ENCODE measurements at regions not wholly inside any gene's neighbourhood (a gene's known extent, or its start where the extent isn't known, plus 50 kb on each side); places are given as distances from the start of the nearest gene placed in this dataset.

DNA sequence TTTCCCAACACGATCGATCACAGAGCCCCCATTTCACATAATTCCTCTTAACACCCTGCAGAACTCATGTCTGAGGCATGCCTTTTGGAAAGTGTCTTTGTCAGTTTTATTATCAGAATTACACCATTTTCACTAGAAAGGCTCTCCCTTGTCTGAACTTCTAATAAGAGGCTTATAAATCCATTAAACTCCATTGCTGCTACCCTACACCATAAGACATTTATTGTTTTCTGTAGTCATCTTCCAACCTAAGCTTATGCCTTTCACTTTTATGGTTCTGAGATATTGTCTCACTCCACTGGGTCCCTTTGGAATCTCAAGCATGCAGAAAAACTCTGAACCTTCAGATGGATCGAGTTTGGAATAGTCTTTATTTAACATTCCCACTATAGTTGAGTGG lies 50.2 kb upstream of the TPM1 start:
- H3K4me3 ChIP-seq (ENCODE audit: low read depth, low read length): no peak overlapping the region
- TF ChIP-seq, protein P1, sequence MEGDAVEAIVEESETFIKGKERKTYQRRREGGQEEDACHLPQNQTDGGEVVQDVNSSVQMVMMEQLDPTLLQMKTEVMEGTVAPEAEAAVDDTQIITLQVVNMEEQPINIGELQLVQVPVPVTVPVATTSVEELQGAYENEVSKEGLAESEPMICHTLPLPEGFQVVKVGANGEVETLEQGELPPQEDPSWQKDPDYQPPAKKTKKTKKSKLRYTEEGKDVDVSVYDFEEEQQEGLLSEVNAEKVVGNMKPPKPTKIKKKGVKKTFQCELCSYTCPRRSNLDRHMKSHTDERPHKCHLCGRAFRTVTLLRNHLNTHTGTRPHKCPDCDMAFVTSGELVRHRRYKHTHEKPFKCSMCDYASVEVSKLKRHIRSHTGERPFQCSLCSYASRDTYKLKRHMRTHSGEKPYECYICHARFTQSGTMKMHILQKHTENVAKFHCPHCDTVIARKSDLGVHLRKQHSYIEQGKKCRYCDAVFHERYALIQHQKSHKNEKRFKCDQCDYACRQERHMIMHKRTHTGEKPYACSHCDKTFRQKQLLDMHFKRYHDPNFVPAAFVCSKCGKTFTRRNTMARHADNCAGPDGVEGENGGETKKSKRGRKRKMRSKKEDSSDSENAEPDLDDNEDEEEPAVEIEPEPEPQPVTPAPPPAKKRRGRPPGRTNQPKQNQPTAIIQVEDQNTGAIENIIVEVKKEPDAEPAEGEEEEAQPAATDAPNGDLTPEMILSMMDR (IDR thresholded peaks at IDR 0.05; ENCODE audit: low read depth, low read length): no peak
- in situ Hi-C loops (cut with HindIII; ENCODE audit: low sequenced_read_pairs): no loop called here
- no peak for DNase-seq (ENCODE audit: low read depth, low spot score)

Data from astrocyte of the spinal cord (primary cell).